IMR-90 (cell line): ENCODE measurements at regions not wholly inside any gene's neighbourhood (a gene's known extent, or its start where the extent isn't known, plus 50 kb on each side); places are given as distances from the start of the nearest gene placed in this dataset.

Source experiments
- ATAC-seq: fragments of 200-7000 bp; cut with Tn5 transposase; 2 replicates; pipeline ENCODE4 v1.9.1; 2020; ENCODE audit warnings: low read depth, mild to moderate bottlenecking, moderate library complexity
- BruUV-seq: library from RNA; stranded (reverse); fragments of 400-500 nt; replicated peaks from 2 replicates; lab custom pipeline; 2021; lab: Mats Ljungman, UMichigan
- CTCF ChIA-PET: fragments of 300-600 bp; formaldehyde crosslinking; extraction: SDS; loops from one replicate; lab custom pipeline; 2021; ENCODE audit warnings: antibody characterized with exemption; lab: Yijun Ruan, JAX
- POLR2A ChIA-PET: fragments of 300-600 bp; sonication (Branson Sonifier 250); formaldehyde crosslinking; loops from one replicate; lab custom pipeline; 2022; ENCODE audit warnings: antibody characterized with exemption; ENCODE audit not compliant: unreplicated experiment; lab: Charles Lee
- DNase-seq: peaks from one replicate; pipeline ENCODE4 v3.0.0; 2013
- H2AFZ ChIP-seq: replicated peaks from 2 replicates; pipeline ENCODE3; 2013; ENCODE audit warnings: low read length, mild to moderate bottlenecking; ENCODE audit not compliant: poor library complexity
- H2AK5ac ChIP-seq: 2 replicates; pipeline ENCODE4 v1.6.1; 2013; ENCODE audit warnings: low read depth, low read length, inconsistent platforms
- H2AK9ac ChIP-seq: replicated peaks from 2 replicates; pipeline ENCODE3; 2013; ENCODE audit warnings: mild to moderate bottlenecking, low read depth, low read length, moderate library complexity; ENCODE audit not compliant: poor library complexity
- H2BK120ac ChIP-seq: 2 replicates; pipeline ENCODE4 v1.6.1; 2013; ENCODE audit warnings: low read depth, low read length, inconsistent platforms
- H2BK15ac ChIP-seq: 3 replicates; pipeline ENCODE4 v1.6.1; 2013; ENCODE audit warnings: low read depth, low read length, inconsistent platforms
- H2BK20ac ChIP-seq: 2 replicates; pipeline ENCODE4 v1.6.1; 2013; ENCODE audit warnings: low read depth, mild to moderate bottlenecking, inconsistent platforms, low read length, moderate library complexity
- H2BK5ac ChIP-seq: 2 replicates; pipeline ENCODE4 v1.6.1; 2013; ENCODE audit warnings: mild to moderate bottlenecking, low read depth, low read length, inconsistent platforms; ENCODE audit not compliant: poor library complexity, severe bottlenecking
- H3K14ac ChIP-seq: replicated peaks from 2 replicates; pipeline ENCODE4 v1.6.1; 2013; ENCODE audit warnings: low read depth, low read length, inconsistent platforms
- H3K18ac ChIP-seq: 2 replicates; pipeline ENCODE4 v1.6.1; 2013; ENCODE audit warnings: low read depth, low read length, control low read depth
- H3K23ac ChIP-seq: 2 replicates; pipeline ENCODE4 v1.6.1; 2013; ENCODE audit warnings: low read depth, low read length, inconsistent platforms
- H3K27ac ChIP-seq: 2 replicates; pipeline ENCODE4 v1.5.1; 2013; ENCODE audit warnings: mild to moderate bottlenecking, control low read depth, low read length; ENCODE audit not compliant: insufficient read depth
- H3K27me3 ChIP-seq: 2 replicates; pipeline ENCODE4 v1.6.1; 2013; ENCODE audit warnings: low read length; ENCODE audit not compliant: control insufficient read depth, insufficient read depth
- H3K36me3 ChIP-seq: 2 replicates; pipeline ENCODE4 v1.6.1; 2013; ENCODE audit warnings: low read length, mixed read lengths; ENCODE audit not compliant: control insufficient read depth, insufficient read depth
- H3K4ac ChIP-seq: 2 replicates; pipeline ENCODE4 v1.6.1; 2013; ENCODE audit warnings: low read depth, low read length, inconsistent platforms
- H3K4me1 ChIP-seq: 2 replicates; pipeline ENCODE4 v1.6.1; 2013; ENCODE audit warnings: low read length, mixed read lengths; ENCODE audit not compliant: control insufficient read depth, insufficient read depth
- H3K4me2 ChIP-seq: 2 replicates; pipeline ENCODE4 v1.6.1; 2013; ENCODE audit warnings: low read depth, mild to moderate bottlenecking, control low read depth, low read length, moderate library complexity
- H3K4me3 ChIP-seq: 2 replicates; pipeline ENCODE4 v1.5.1; 2013; ENCODE audit warnings: low read depth, mild to moderate bottlenecking, control low read depth, low read length, moderate library complexity; ENCODE audit not compliant: insufficient read depth
- H3K56ac ChIP-seq: 2 replicates; pipeline ENCODE4 v1.6.1; 2013; ENCODE audit warnings: low read length, inconsistent platforms; ENCODE audit not compliant: insufficient read depth; ENCODE audit errors: extremely low read depth
- H3K79me1 ChIP-seq, 2 experiments: 2 replicates each; pipeline ENCODE4 v1.6.1; 2013; ENCODE audit warnings: low read length in 2 of 2, inconsistent platforms in 1 of 2, low read depth in 1 of 2
- H3K9ac ChIP-seq: 2 replicates; pipeline ENCODE4 v1.6.1; 2013; ENCODE audit warnings: low read depth, low read length, control low read depth
- H3K9me1 ChIP-seq: 2 replicates; pipeline ENCODE4 v1.6.1; 2013; ENCODE audit warnings: low read length, inconsistent platforms; ENCODE audit not compliant: insufficient read depth
- H3K9me3 ChIP-seq: 2 replicates; pipeline ENCODE4 v1.6.1; 2013; ENCODE audit warnings: low read length; ENCODE audit not compliant: control insufficient read depth, insufficient read depth
- H4K20me1 ChIP-seq: 2 replicates; pipeline ENCODE4 v1.6.1; 2013; ENCODE audit warnings: low read length, inconsistent platforms; ENCODE audit not compliant: insufficient read depth
- H4K5ac ChIP-seq: 2 replicates; pipeline ENCODE4 v1.6.1; 2013; ENCODE audit warnings: mild to moderate bottlenecking, low read depth, low read length, control low read depth
- H4K8ac ChIP-seq, 2 experiments: 2 replicates each; pipeline ENCODE4 v1.6.1; 2013; ENCODE audit warnings: low read depth in 2 of 2, low read length in 2 of 2, control low read depth in 1 of 2, inconsistent platforms in 1 of 2
- H4K91ac ChIP-seq: 2 replicates; pipeline ENCODE4 v1.6.1; 2013; ENCODE audit warnings: low read depth, low read length, inconsistent platforms; ENCODE audit not compliant: insufficient read depth
- BHLHE40 ChIP-seq: fragments of 150-350 bp; IDR thresholded peaks from 2 replicates; pipeline ENCODE4 v1.6.1; 2016; ENCODE audit warnings: mild to moderate bottlenecking, low read depth, low read length
- CEBPB ChIP-seq: IDR thresholded peaks from 2 replicates; pipeline ENCODE4 v1.6.1; 2012; ENCODE audit warnings: low read depth, low read length, improper control_type of control experiment
- CTCF ChIP-seq: conservative IDR thresholded peaks from 2 replicates; pipeline ENCODE4 v1.5.1; 2012; ENCODE audit warnings: mild to moderate bottlenecking, low read depth, low read length, improper control_type of control experiment
- MAZ ChIP-seq: IDR thresholded peaks from 2 replicates; pipeline ENCODE4 v1.6.1; 2012; ENCODE audit warnings: low read depth, mild to moderate bottlenecking, low read length, improper control_type of control experiment, moderate library complexity, borderline replicate concordance
- MXI1 ChIP-seq: IDR thresholded peaks from 2 replicates; pipeline ENCODE4 v1.6.1; 2012; ENCODE audit warnings: low read depth, mild to moderate bottlenecking, low read length, moderate library complexity, borderline replicate concordance
- NFE2L2 ChIP-seq: fragments of 150-350 bp; IDR thresholded peaks from 2 replicates; pipeline ENCODE4 v1.6.1; 2016; ENCODE audit warnings: low read depth, mild to moderate bottlenecking, low read length
- POLR2A ChIP-seq: IDR thresholded peaks from 2 replicates; pipeline ENCODE4 v1.6.1; 2012; ENCODE audit warnings: mild to moderate bottlenecking, low read depth, low read length
- RAD21 ChIP-seq: IDR thresholded peaks from 2 replicates; pipeline ENCODE4 v1.6.1; 2012; ENCODE audit warnings: low read length, improper control_type of control experiment
- WGBS, 2 experiments: methylation state at CpG; one replicate each; pipeline versions ENCODE4 v1.1.5 to v1.1.7; 2013; ENCODE audit warnings: missing lambda C conversion rate in 2 of 2; ENCODE audit not compliant: insufficient read length in 1 of 2; ENCODE audit errors: extremely low coverage in 2 of 2; 5-methylcytosine and 5-hydroxymethylcytosine counted together
- dilution Hi-C: fragments of 300-500 bp; cut with HindIII; formaldehyde crosslinking; loops from one replicate; pipeline ENCODE4 v1.14.3; 2018; ENCODE audit warnings: low sequenced_read_pairs; ENCODE audit not compliant: unreplicated experiment
- in situ Hi-C: fragments of 300-500 bp; cut with MboI; formaldehyde crosslinking; loops from 3 replicates; pipeline ENCODE4 v1.14.3; 2019; ENCODE audit warnings: low sequenced_read_pairs, inconsistent platforms, mixed read lengths
- intact Hi-C: fragments of 100-400 bp; cut with micrococcal nuclease; formaldehyde crosslinking; loops from 2 replicates; pipeline ENCODE4 v1.10.0; 2022

GRCh38 chr10:117720931-117721835 lies 178.6 kb downstream of the EMX2 start (continued):
- no peak for TF ChIP-seq CEBPB

- no peak overlapping the region for H3K4ac ChIP-seq
- no peak overlapping the region for H4K5ac ChIP-seq
- intact Hi-C loops = no loop called here
- H3K18ac ChIP-seq = no peak overlapping the region
- H4K8ac ChIP-seq = no peak overlapping the region
- ChIA-PET CTCF (no interaction called here), POLR2A (no interaction called here)
- no peak overlapping the region for H3K14ac ChIP-seq
- no peak overlapping the region for H2AK5ac ChIP-seq
- H3K9me3 ChIP-seq = peaks cover 16% of the 10 kb centered on the region
- H3K23ac ChIP-seq = no peak overlapping the region
- no peaks in the 10 kb centered on the region for H4K20me1 ChIP-seq
- ATAC-seq (no peak), DNase-seq (no peak)
- in situ Hi-C loops = no loop called here
- no peak overlapping the region for H3K27ac ChIP-seq
- H2BK5ac ChIP-seq = no peak overlapping the region
- no peak overlapping the region for H3K56ac ChIP-seq
- no CpG with 5 or more reads among the region's 5 CpGs for WGBS, 2 experiments
- H2BK120ac ChIP-seq = no peak overlapping the region
- H3K4me1 ChIP-seq = no peaks in the 10 kb centered on the region
- H3K27me3 ChIP-seq = no peaks in the 10 kb centered on the region
- H2BK15ac ChIP-seq = no peak overlapping the region
- no peak for TF ChIP-seq POLR2A
- no peak for TF ChIP-seq NFE2L2
- TF ChIP-seq MXI1 = no peak
- no peak for TF ChIP-seq CTCF
- no peak for TF ChIP-seq CEBPB
- TF ChIP-seq MAZ = no peak
- TF ChIP-seq RAD21 = no peak
- no peak for TF ChIP-seq BHLHE40
- no peaks in the 10 kb centered on the region for H3K9me1 ChIP-seq
- no peak overlapping the region for H4K91ac ChIP-seq
- H3K4me2 ChIP-seq = no peak overlapping the region
- H3K36me3 ChIP-seq = no peaks in the 10 kb centered on the region
- no peak overlapping the region for H2AFZ ChIP-seq
- H3K4me3 ChIP-seq = no peak overlapping the region
- no TSS peak for BruUV-seq
- H2BK20ac ChIP-seq = no peak overlapping the region
- dilution Hi-C loops = no loop called here
- no peak overlapping the region for H3K9ac ChIP-seq
- H3K79me1 ChIP-seq = no peaks in the 10 kb centered on the region
- no peak overlapping the region for H2AK9ac ChIP-seq
These were observed 179.3 kb downstream of the EMX2 start for GRCh38 chr10:117721873-117722272.
